Coronary artery (tissue), 2 donors: ENCODE measurements at regions not wholly inside any gene's neighbourhood (a gene's known extent, or its start where the extent isn't known, plus 50 kb on each side); places are given as distances from the start of the nearest gene placed in this dataset.
"Not testable (repeated sequence)": the region's sequence is repeated elsewhere in the genome, so short reads cannot be mapped to it uniquely, and the experiment has no call there.

Experiments
- DNase-seq: peaks from one replicate; pipeline ENCODE4 v3.0.0-alpha.2; 2017; ENCODE audit warnings: low spot score
- H3K27ac ChIP-seq, 2 donors: fragments of 200-600 bp; sonication (generic); one replicate each; pipeline ENCODE4 v1.5.1; 2016 to 2019
- H3K4me3 ChIP-seq: fragments of 200-600 bp; sonication (generic); 2 replicates; pipeline ENCODE4 v1.5.1; 2016; ENCODE audit warnings: mild to moderate bottlenecking, moderate library complexity
- CTCF ChIP-seq: fragments of 200-600 bp; sonication (generic); IDR thresholded peaks from one replicate; pipeline ENCODE4 v1.5.1; 2019; ENCODE audit warnings: antibody characterized with exemption

GRCh38 chr1:80566867-80567266 lies 1233.9 kb upstream of the ADGRL2 start:
- Histone ChIP-seq H3K27ac (no peak overlapping the region), H3K4me3 (no peak overlapping the region)
- DNase-seq, result no peak
- TF ChIP-seq CTCF, result no peak

GRCh38 chr1:80566123-80566522 lies 1234.6 kb upstream of the ADGRL2 start:
- no peak for TF ChIP-seq CTCF

GRCh38 chr1:80565406-80565805 lies 1235.3 kb upstream of the ADGRL2 start:
- no peak overlapping the region for H3K27ac ChIP-seq
- TF ChIP-seq CTCF, result no peak
- no peak overlapping the region for H3K4me3 ChIP-seq
- DNase-seq, result no peak

More at GRCh38 chr1:80566123-80566522, 1234.6 kb upstream of the ADGRL2 start:
- no peak for DNase-seq
- H3K27ac ChIP-seq, result no peak overlapping the region
- no peak overlapping the region for H3K4me3 ChIP-seq

GRCh38 chr1:80542231-80542630 lies 1258.5 kb upstream of the ADGRL2 start:
- no peak for DNase-seq
- TF ChIP-seq CTCF, result no peak
- Histone ChIP-seq H3K4me3 (no peak overlapping the region), H3K27ac (no peak overlapping the region)

GRCh38 chr1:80540596-80540995 lies 1260.1 kb upstream of the ADGRL2 start:
- TF ChIP-seq CTCF, result no peak
- Histone ChIP-seq H3K4me3 (no peak overlapping the region), H3K27ac (no peak overlapping the region)
- no peak for DNase-seq

GRCh38 chr1:80540149-80540548 lies 1260.6 kb upstream of the ADGRL2 start:
- Histone ChIP-seq H3K4me3 (no peak overlapping the region), H3K27ac (no peak overlapping the region)
- no peak for TF ChIP-seq CTCF
- no peak for DNase-seq

- not testable (repeated sequence) for H3K4me3 ChIP-seq, H3K27ac ChIP-seq, DNase-seq
These were observed 1261.4 kb upstream of the ADGRL2 start for GRCh38 chr1:80539298-80539697.

- no peak for TF ChIP-seq CTCF
- Histone ChIP-seq H3K4me3 (no peak overlapping the region), H3K27ac (no peak overlapping the region)
- no peak for DNase-seq
These were observed 1264.3 kb upstream of the ADGRL2 start for GRCh38 chr1:80536461-80536860.
